ENCODE measurements at regions not wholly inside any gene's neighbourhood (a gene's known extent, or its start where the extent isn't known, plus 50 kb on each side); places are given as distances from the start of the nearest gene placed in this dataset.
A peak's percentile ranks its signal among the peaks of the same experiment; 100 is the strongest.

DNA sequence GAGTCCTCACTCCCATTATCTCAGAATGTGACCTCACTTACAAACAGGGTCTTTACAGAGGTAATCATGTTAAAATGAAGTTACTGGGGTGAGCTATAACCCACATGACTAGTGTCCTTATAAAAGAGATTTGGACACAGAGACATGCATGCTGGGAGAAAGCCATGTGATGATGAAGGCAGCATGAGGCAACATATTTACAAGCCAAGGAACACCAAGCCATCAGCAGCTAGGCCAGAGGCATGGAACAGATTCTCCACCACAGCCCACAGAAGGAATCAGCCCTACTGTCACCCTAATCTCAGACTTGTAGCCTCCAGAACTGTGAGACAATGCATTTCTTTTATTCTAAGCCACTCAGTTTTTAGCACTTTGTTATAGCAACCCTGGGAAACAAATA is 171.9 kb downstream of the EN1 start:
- no peak for DNase-seq (ENCODE audit: insufficient read length, low spot score, missing footprints)

GRCh38 chr2:118672571-118673158 is 174.8 kb downstream of the EN1 start:
- H3K79me2 ChIP-seq (ENCODE audit: insufficient read depth, low read length) = no peaks in the 10 kb centered on the region
- no peaks in the 10 kb centered on the region for H4K20me1 ChIP-seq (ENCODE audit: insufficient read depth, low read length)
- DNase-seq (ENCODE audit: insufficient read length, low spot score, missing footprints) = no peak
- no peak overlapping the region for H3K4me3 ChIP-seq (ENCODE audit: insufficient read depth, low read length)
- H3K27ac ChIP-seq (ENCODE audit: low read depth, low read length) = no peak overlapping the region
- no peaks in the 10 kb centered on the region for H3K36me3 ChIP-seq (ENCODE audit: insufficient read depth, low read length)
- no peak overlapping the region for H2AFZ ChIP-seq (ENCODE audit: low read length)
- TF ChIP-seq CTCF (IDR thresholded peaks at IDR 0.05; ENCODE audit: extremely low read depth, low read depth, low read length) = no peak
- H3K4me2 ChIP-seq (ENCODE audit: insufficient read depth, low read length) = no peak overlapping the region
- H3K4me1 ChIP-seq (ENCODE audit: insufficient read depth, low read length) = peaks cover 37% of the 10 kb centered on the region
- no peaks in the 10 kb centered on the region for H3K27me3 ChIP-seq (ENCODE audit: insufficient read depth, low read length)
- no peaks in the 10 kb centered on the region for H3K9me3 ChIP-seq (ENCODE audit: low read depth, low read length)

More for the DNA sequence above, 171.9 kb downstream of the EN1 start:
- Histone ChIP-seq H3K27me3 (ENCODE audit: insufficient read depth, low read length) (no peaks in the 10 kb centered on the region), H3K4me1 (ENCODE audit: insufficient read depth, low read length) (peaks cover 9% of the 10 kb centered on the region), H3K36me3 (ENCODE audit: insufficient read depth, low read length) (no peaks in the 10 kb centered on the region), H3K4me2 (ENCODE audit: insufficient read depth, low read length) (no peak overlapping the region), H3K9me3 (ENCODE audit: low read depth, low read length) (no peaks in the 10 kb centered on the region), H3K79me2 (ENCODE audit: insufficient read depth, low read length) (no peaks in the 10 kb centered on the region), H3K27ac (ENCODE audit: low read depth, low read length) (no peak overlapping the region), H2AFZ (ENCODE audit: low read length) (no peak overlapping the region), H3K4me3 (ENCODE audit: insufficient read depth, low read length) (no peak overlapping the region), H4K20me1 (ENCODE audit: insufficient read depth, low read length) (no peaks in the 10 kb centered on the region)
- TF ChIP-seq CTCF (IDR thresholded peaks at IDR 0.05; ENCODE audit: extremely low read depth, low read depth, low read length) = no peak

DNA sequence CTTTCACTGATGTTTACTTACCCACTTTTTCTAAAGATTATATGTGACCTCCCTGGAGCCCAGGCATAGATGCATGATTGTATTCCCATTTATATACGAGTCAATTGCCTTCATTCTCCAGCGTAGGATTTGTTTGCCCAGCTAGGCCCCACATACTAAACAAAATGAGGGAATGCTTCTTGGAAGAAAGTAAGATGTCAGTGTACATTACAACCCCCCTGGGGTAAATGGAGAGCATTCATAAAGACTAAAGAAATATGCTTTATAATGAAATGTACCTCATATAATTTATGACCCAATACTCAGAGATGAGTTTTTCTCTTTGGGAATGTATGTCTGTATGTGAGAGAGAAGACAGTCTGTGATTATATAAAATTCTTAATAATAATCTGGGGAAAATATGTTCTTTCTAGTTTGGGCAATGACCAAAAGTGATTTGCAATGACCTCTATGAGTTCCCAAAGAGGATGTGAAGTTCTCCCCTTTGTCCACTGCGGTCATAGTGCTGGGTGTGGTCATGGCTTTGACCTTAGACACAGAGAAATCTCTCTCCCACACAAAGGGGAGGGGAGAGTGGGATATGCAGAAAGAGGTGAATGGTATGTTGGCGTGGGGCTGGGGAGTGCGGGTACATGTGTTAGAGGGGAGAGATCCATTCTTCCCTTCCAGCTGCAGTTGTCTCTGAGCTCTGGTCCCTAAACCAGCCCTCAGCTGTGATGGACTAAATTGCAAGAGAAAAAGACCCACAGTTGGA is 175.6 kb downstream of the EN1 start:
- H3K4me3 ChIP-seq (ENCODE audit: insufficient read depth, low read length) = no peak overlapping the region
- no peak overlapping the region for H2AFZ ChIP-seq (ENCODE audit: low read length)
- no peaks in the 10 kb centered on the region for H3K36me3 ChIP-seq (ENCODE audit: insufficient read depth, low read length)
- no peaks in the 10 kb centered on the region for H3K27me3 ChIP-seq (ENCODE audit: insufficient read depth, low read length)
- no peak overlapping the region for H3K4me2 ChIP-seq (ENCODE audit: insufficient read depth, low read length)
- H3K9me3 ChIP-seq (ENCODE audit: low read depth, low read length) = no peaks in the 10 kb centered on the region
- H3K79me2 ChIP-seq (ENCODE audit: insufficient read depth, low read length) = no peaks in the 10 kb centered on the region
- DNase-seq (ENCODE audit: insufficient read length, low spot score, missing footprints) = no peak
- H3K27ac ChIP-seq (ENCODE audit: low read depth, low read length) = no peak overlapping the region
- no peak for TF ChIP-seq CTCF (IDR thresholded peaks at IDR 0.05; ENCODE audit: extremely low read depth, low read depth, low read length)
- H4K20me1 ChIP-seq (ENCODE audit: insufficient read depth, low read length) = no peaks in the 10 kb centered on the region
- peaks cover 43% of the 10 kb centered on the region for H3K4me1 ChIP-seq (ENCODE audit: insufficient read depth, low read length)

DNA sequence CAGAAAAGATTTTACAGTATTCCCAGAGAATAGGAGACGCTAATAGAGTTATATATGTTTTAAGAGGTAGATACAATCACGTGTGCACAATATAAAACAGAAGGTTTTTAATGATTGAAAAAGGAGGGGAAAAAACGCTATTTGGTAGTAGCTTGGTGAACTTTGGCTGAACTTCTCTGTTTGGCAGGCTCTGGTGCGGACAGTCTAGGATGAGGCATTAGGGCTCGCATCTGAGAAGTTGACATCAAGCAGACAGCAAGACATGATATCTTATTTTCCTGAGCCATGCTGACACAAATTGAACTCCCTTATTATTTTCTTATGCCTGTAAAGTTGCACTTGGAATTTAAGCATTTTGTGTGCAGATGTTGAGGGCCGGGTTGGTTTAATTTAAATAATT is 176.6 kb downstream of the EN1 start:
- Histone ChIP-seq H3K36me3 (ENCODE audit: insufficient read depth, low read length) (no peaks in the 10 kb centered on the region), H3K4me2 (ENCODE audit: insufficient read depth, low read length) (peak overlapping the region; percentile 20), H4K20me1 (ENCODE audit: insufficient read depth, low read length) (no peaks in the 10 kb centered on the region), H3K4me3 (ENCODE audit: insufficient read depth, low read length) (no peak overlapping the region), H3K79me2 (ENCODE audit: insufficient read depth, low read length) (no peaks in the 10 kb centered on the region), H3K9me3 (ENCODE audit: low read depth, low read length) (no peaks in the 10 kb centered on the region), H3K27ac (ENCODE audit: low read depth, low read length) (peak overlapping the region; percentile 99), H3K27me3 (ENCODE audit: insufficient read depth, low read length) (no peaks in the 10 kb centered on the region), H2AFZ (ENCODE audit: low read length) (no peak overlapping the region), H3K4me1 (ENCODE audit: insufficient read depth, low read length) (peaks cover 47% of the 10 kb centered on the region)
- peak; percentile 52 for DNase-seq (ENCODE audit: insufficient read length, low spot score, missing footprints)
- no peak for TF ChIP-seq CTCF (IDR thresholded peaks at IDR 0.05; ENCODE audit: extremely low read depth, low read depth, low read length)
